Activated gamma-delta T cell treated with anti-CD3 and anti-CD28 coated beads, Interleukin-2, amount 50 U/mL, for 16 hours (primary cell): ENCODE measurements at regions not wholly inside any gene's neighbourhood (a gene's known extent, or its start where the extent isn't known, plus 50 kb on each side); places are given as distances from the start of the nearest gene placed in this dataset.

Experiments used
- DNase-seq: peaks from one replicate; pipeline ENCODE4 v3.0.0-alpha.2; 2020; ENCODE audit warnings: low read depth

DNA sequence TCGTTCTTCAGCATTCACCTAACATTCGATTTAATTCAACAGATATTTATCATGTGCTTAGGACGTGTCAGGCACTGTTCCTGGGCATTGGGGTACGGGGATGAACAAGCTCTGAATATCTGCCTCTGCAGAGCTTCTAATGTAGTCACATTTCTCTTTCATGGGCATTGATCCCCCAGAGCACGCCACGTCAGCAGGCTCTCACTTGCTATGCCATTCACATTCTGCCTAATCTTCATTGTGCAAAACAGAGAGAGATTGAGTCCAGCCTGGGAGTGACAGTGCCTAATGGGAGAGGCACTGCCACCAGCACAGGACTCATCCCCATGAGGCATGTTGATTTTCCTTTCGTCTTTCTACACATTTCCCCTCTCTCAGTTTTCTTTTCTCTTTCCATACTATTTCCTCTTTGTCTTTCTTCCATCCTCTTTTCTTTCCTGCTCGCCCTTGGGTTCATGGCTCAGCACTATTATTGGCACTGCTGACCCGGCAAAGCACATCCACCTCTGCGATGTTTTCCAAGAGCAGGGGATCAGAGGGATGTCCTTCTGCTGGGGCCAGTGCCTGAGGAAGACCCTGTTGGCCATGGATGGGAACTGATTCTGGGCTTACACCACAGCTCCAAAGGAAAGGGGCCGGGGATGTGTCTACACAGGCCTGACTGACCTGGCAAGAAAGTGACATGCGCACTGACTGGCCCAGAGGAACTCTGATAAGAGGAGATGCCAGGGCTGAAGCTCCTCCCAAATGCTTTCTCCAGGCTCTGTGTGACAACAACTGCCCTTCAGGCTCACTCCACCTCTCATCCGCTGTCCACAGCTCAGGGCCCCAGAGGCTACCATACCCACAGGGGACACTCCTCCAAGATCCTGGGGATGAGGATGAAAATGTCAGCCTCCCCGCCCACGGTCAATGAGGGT lies 195.9 kb downstream of the TOMM20 start:
- DNase-seq: no peak

DNA sequence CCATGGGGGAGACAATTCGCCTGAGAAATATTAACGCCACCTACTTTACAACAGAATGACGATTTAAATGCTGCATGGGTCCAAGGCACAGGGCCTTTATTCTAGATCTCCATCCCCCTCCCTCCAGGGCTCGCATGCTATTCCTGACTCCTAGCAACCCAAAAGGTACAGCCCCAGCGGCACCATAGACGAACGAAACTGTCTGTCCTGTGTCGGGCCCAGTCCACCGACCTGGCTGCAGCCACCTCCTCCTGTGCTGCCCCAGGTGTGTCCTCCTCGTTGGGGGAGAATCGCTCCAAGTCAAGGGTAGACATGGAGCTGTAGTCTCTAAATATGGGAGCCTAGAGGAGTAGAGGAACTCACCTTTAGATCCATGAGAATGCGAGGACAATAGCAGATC lies 196.5 kb downstream of the TOMM20 start:
- DNase-seq: no peak

DNA sequence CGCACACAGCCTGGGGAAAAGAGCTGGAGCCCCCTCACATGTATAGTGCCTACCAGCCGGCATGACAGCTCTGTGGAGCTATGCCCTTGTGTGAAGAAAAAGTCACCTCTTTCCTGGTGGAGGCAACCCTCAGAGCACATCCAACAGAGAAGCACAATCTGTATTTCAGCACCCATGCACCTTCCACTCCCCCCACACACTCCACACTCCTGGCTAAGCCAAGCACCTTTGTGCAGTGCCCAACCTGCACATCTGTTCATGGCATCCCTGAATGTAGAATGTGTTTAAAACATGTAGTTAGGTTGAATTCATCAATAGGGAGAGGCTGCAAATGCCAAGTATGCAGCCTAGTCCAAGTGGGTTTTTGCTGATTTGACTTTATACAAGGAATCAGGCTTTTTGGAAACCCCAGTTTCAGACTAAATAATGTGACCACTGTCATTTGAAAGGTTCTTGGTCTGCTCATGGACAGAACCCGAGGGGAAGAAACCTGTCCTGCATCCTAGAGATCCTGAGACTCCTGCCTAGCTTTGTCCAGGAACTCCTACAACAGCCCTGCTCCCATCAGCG lies 197.1 kb downstream of the TOMM20 start:
- DNase-seq: no peak

DNA sequence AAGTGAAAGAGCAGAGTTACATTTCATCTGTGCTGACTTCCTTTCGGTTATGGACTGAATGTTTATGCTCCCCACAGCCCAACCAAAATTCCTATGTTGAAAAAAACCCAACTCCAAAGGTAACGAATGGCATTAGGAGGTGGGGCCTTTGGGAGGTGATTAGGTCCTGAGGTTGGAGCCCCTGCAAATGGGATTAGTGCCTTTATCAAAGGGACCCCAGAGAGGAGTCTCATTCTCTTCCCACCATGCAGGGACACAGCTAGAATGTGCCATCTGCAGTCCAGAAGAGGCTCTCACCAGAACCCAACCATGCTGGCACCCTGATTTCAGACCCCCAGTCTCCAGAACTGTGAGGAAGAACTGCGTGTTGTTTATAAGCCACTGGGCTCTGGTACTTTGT lies 199.3 kb downstream of the TOMM20 start:
- no peak for DNase-seq

DNA sequence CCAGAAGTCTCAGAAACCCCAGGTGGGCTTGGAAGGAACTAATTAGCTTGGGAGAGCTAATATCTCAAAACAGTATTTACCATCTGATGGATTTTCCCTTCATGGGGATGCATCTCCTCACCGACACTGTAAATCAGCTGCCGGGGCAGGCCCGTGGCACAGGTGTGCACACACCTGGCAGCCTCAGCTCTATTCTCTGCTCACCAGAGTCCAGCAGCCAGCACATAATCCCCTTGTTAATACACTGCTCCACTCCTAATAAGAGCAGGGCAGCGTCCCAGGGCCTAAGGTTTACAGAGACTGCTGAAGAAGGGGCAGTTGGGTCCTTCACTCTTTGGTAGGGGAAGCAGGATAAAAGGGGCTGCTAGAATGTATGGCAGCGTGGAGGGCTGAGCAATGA lies 200.0 kb downstream of the TOMM20 start:
- DNase-seq: no peak

DNA sequence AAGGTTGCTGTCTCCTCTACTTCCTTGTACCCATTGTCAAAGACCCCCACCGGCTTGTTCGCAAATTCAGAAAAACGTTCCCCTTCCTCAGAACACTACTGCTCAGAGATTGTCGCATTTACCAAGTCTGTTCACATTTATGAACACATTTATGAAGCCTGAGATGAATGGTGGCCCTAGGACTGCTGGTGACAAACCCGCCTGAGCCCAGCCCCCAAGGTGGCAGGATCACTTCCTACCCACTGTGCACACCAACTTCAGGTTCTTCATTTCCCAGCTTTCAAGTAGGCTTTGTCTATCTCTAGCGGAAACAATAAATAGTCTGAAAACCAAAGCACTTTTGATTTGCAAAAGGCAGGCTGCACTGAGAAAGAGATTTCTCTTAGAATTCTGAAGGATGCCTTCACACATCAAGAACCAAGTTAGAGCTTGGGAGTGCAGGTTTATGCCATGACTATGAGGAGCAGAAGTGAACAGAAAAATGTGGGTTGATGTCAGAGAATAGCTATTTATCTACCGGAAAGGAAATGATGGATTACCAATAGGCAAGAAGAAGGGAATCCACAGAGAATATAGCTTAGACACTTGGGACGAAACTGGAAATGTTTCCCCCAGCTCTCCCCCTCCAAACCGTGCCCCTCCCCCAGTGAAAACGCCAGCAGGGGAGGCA lies 200.5 kb downstream of the TOMM20 start:
- no peak for DNase-seq

DNA sequence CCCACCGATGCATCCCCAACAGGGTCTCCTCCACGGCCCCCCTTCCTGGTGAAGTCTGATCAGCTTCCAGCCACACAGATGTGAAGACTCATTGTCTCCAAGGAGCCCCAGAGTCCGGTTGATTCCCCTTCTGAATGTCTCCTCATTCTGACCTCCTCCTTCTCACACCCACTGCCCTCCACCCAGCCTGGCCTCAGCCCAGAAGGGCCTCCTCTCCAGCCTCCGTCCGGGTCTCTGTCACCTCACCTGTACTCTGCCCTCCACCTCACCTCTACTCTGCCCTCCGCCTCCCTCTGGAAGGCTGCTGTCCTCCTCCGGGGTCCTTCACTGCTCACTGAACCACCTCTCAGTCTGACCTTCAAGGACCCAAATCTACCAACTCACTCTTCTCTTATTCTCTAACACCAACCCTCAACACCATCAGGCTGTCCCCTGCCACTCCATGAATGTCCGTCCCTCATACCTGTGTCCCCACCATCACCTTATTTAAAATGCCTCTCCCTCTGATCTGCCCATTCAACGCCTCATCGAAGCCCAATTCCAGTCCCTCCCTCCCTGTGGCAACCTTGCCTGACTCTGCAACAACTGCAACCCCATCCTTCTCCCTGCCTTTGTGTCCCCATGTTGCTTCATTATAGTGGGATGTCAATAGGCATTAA lies 201.2 kb downstream of the TOMM20 start:
- no peak for DNase-seq

DNA sequence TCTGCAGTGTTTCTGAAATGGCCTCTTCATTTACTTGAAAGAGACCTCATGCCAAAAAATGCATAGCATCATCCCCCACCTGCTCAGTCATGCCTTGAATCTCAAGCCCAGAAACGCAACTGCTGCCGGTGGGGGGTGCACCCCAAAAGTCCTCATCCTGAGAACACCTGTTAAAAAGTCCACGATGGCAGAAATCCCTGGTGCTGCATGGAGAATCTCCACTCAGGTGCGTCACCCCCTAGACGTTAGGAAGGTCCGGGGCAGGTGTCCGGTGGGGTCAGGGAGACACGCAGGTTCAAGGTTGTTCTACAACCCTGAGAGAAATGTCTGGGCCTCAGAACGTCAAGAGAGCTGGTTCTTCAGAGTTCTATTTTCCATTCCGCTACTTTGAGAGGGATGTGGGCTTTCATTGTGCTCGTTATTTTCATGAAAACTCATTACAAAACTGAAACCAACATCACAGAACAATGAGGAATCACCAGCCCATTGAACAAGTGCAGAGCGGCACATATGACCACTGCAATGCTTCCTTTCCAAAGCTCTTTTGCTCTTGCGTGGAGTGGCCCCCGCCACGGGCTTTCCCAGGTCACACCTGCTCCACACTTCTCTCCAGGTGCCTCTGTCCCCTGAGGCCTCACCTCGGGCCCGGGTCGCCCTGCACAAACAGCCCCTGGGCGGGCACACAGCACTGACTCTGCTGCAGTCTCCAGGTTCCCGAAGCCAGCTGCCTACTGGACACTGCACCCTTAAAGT lies 201.9 kb downstream of the TOMM20 start:
- DNase-seq: no peak

DNA sequence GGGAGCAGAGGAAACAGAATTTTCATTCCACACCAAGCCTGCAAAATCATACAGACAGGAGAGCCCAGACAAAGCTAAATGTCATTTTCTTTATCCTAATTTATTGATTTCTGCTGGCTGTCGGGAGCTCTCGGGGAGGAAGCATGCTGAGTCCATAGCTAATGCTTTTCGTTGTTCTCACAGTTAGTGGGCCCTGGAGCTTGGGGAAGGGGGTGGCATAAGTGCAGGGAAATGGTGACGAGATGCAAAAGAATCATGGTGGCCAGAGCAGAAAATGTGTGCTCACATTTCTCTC lies 202.4 kb downstream of the TOMM20 start:
- DNase-seq: no peak

DNA sequence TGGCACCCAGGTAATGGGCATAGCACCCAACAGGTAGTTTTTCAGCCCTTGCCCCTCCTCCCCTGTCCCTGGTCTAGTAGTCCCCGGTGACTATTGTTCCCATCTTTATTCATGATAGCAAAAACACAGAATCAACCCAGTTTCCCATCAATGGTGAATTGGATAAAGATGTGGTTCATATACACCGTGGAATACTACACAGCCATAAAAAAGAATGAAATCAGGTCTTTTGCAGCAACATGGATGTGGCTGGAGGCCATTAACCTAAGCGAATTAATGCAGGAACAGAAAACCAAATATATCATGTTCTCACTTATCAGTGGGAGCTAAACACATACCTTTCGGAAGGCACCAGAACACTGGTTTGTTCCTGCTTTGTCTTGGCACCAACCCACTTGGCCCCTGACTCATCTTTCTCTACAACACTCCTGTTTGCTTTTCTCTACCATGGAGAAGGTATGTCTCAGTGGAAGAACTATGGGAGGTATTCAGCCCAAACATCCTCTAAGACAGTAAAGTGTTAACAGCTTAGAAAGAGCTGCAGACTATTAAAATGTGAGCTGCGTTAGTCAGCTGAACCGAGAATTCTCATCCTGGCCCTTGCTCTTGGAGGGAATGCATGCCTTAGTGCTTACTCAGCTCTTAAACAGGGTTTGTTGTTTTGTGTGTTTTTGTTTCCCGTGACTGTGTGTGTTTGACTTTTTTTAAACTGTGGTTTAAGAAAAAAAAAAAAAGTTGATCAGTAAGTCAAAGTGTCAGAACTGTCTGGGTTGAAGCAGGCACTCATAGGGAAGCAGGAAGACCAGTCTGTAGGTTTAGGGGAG lies 203.0 kb downstream of the TOMM20 start:
- DNase-seq: no peak

DNA sequence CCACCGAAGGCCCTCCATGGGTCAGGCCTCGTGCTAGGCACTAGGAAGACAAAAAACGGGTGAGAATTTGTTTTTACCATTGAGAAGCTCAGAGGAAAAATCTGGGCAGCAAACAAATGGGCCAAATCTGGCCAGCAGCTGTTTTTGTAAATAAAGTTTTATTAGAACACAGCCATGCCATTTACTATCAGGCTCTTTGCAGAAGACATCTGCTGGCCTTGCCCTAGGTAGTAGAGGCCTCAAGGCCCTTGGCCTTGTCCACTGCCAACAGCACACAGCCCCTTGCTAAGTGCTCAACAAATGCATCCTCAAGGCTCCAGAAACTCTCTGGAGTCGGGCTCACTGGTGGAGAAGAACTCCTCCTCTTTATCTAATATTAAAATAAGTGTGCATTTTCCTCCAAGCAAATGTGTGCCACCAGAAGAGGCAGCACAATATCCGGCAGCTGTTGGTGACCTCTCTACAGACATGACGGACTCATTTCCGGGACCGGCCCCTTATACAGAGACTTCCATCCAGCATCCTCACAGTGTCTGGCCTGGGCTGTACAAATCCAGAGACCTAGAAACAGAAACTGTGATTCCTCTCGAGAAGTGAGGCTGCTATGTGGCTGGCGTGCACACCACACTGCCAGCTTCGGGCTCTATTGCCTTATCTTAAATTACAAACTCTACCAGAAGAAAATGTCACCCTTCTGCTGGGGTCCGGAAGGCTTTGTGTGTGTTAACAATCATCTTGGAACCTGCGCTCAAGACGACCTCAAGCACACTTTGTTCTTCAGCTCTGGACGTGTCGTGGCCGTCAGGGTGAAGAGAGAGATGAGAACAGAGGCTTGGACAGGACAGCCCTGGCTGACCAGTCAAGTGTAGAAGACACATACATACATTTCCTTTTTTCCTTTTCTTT lies 203.9 kb downstream of the TOMM20 start:
- no peak for DNase-seq

DNA sequence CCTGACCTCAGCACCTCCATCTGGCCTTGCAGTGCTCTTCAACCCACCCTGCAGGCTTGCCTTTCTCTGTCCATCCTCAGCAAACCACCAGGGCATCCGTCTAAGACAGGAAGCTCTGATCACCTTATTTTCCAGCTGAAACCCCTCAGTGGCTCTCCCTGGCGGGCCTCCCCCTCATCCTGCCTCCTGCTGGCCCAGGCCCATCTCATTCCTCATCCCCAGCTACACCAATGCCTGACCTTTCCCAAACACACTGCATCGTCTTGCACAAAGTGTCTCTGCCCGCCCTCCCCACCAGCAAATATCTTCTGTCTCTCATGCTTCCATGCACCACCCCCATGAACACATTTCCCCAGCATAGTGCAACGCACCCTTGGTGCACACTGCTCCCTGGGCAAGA lies 205.0 kb downstream of the TOMM20 start:
- DNase-seq: no peak

DNA sequence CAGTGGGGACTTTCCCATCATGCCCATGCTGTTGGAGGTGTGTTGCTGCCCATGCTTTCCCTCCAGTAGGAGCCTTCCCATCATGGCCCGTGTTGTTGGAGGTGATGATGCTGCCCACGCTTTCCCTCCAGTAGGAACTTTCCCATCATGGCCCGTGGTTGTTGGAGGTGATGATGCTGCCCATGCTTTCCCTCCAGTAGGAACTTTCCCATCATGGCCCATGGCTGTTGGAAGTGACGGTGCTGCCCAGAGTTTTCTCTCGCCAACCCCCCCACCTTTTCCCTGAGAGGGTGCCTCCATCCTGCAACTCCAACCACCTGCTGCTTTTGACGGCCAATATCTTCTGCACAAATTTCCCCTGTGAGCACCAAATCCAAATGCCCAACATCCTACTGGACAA lies 205.7 kb downstream of the TOMM20 start:
- no peak for DNase-seq

DNA sequence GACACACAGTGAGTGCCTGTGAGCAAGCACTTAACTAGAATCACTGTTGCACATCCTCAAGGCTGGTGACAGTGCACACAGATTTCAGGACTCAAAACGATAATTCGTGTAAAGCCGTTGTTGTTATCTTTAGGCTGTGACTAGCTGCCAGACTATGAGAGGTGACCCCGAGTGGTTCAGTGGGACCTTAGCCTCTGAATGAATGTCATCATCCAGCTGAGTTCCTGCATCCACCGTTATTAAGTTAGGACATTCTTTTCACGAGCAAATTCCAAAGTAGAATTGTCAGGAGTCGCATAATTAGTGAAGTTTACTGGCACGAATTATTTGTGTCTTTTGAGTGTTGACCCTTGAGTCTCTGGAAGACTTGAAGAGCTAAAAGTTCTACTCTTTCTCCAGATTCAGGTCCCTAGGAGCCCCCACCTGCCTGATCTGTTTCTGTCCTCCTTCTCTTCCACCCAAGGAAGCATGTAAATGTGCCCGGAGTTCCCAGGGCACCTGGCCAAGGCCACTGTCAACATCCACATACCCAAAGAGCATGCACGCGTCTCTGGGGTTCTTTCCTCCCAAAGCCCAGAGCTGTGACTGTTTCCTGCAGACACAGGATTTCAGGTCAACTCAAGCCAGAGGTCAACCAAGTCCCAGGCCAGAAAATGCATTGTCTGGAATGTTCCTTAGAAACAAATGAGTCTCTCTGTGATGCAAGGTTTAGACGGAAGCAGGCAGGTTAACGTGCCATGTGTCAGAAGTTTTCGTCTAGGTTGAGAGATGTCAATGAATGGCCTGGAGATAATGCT lies 207.2 kb downstream of the TOMM20 start:
- DNase-seq: no peak

DNA sequence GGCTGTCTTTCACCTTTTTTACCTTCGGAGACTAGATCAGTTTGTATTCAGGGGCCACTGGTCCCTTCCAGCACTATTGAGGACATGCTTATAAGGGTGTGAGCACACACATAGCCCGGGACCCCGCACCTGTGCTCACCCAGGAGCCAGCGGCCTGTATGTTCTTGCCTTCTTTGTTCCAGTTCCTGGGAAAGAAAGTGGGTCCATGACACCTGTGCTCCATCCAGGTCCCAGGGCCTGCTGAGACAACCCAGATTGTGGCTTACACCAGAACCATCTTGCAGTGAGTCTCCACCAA lies 207.8 kb downstream of the TOMM20 start:
- no peak for DNase-seq

DNA sequence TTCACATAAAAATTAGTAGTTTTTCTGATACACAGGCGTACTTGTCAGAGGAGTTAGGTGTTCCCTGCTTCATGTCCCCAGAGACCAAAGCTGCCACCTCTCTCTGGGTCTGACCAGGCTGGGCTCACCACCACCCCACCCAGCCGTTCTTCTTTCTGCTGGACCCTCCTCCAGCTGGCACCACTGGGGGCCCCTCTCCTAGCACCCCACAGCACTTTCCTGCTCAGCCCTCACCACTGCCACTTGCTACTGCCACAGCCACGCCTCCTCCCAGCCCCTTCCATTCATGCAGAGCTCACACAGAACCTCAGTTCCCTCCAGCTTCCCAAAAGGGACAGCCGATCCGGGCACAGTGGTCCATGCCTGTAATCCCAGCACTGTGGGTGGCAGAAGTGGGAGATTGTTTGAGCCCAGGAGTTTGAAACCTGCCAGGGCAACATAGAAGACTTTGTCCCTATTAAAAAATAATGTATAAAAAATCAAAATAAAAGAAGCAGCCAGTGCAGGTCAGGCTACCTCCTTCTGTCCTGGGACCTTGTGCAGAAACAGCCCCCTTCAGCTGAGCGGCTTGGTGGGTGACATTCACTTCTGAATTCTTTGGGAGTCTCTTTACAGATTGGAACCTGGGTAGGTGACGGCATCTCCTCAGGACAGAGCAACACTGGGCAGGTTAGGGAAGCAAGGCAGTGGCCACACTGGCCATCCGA lies 208.3 kb downstream of the TOMM20 start:
- no peak for DNase-seq

DNA sequence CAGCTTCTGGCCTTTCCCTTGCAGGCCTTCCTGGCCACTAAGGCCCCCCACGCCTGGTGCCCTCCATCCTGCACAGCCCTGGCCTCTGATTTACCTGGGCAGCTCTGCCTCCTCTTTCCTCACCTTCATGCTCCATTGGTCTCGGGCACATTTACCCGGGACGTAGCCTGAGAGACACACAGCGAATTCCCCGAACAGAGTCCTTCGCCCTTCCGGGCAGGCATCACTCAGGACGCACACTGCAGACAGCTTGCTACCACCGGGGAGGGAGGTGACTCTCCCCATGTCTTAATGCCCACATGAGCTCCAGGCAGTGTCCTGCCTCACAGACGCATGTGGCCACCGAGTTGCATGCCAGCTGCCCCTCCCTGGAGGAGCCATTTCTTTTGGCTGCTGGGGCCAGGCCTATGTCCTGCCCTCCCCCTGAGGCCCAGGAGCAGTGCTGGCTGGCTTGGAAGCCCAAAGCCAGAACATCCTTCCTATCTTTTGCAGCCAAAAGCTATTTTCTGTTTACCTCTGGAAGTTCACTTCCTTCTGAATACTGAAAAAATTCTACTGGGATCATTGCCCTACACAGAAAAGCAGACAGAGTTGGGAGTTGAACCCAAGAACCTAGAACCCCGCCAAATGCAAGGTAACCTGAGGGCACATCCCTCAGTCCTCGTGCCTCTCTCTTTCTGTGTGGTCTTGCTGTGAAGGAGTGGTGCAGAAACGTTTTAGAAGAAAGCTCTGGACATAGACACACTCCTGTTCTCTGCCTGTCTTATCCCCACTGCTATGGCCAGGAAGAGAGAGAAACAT lies 209.5 kb downstream of the TOMM20 start:
- no peak for DNase-seq

DNA sequence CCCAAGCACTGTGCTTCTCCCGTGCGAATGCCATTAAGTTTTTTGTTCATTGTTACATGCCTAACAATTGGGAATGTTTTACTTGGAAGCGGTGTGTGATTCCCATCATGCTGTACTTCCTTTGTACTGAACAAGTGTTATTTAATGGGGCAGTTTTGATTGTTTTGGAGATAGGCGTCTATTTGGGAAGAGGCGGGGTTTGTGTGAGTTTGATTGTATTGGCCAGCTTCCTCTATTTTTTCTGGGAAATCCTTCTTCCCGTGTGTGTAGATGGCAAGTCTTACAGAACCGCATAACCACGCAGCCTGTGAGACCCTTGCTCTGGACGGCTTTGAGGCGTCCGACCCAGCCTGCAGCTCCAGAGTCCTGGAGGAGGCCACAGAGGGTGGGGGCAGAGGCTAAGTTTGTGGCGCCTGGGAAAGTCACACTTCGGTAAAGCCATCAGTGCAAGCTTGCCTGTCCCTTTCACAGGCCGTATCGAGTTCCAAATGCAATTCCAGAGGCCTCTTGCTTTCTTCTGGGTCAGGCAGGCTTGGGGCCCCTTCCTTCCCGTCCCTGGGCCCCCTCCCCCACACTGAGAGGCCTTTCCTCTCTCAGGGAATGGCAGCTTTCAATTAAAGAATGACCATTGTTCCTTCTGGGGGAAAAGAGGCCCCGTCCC lies 210.3 kb downstream of the TOMM20 start:
- no peak for DNase-seq
